AG10803 (cell line): ENCODE measurements at regions not wholly inside any gene's neighbourhood (a gene's known extent, or its start where the extent isn't known, plus 50 kb on each side); places are given as distances from the start of the nearest gene placed in this dataset.

Source experiments
- DNase-seq: peaks from one replicate; pipeline ENCODE4 v3.0.0; 2010; ENCODE audit warnings: low read depth
- H3K4me3 ChIP-seq: 2 replicates; pipeline ENCODE4 v1.5.1; 2011; ENCODE audit warnings: mild to moderate bottlenecking, low read length, control low read depth
- TF ChIP-seq, protein P1 (sequence below): conservative IDR thresholded peaks from 2 replicates; pipeline ENCODE4 v1.5.1; 2011; ENCODE audit warnings: mild to moderate bottlenecking, low read length, control low read depth, inconsistent platforms

DNA sequence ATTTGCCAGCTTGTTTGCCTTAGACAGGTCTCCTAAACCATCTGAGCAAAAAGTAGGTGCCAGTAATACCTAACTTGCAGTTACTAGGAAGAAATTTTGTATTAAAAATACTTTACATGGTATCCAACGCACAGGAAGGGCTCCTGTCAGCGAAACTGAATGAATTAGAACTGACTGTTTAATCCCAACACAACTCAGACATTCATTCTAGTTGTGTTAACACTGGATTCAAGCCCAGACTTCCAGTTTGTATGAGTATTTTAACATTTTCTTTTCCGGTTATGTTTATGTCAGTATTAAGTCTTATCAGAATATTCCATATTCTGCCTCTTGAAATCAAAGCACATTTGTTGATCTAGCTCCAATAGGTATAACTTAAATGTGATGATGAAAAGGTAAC is 82.0 kb upstream of the SOX2 start:
- no peak overlapping the region for H3K4me3 ChIP-seq
- no peak for DNase-seq
- TF ChIP-seq, protein P1, sequence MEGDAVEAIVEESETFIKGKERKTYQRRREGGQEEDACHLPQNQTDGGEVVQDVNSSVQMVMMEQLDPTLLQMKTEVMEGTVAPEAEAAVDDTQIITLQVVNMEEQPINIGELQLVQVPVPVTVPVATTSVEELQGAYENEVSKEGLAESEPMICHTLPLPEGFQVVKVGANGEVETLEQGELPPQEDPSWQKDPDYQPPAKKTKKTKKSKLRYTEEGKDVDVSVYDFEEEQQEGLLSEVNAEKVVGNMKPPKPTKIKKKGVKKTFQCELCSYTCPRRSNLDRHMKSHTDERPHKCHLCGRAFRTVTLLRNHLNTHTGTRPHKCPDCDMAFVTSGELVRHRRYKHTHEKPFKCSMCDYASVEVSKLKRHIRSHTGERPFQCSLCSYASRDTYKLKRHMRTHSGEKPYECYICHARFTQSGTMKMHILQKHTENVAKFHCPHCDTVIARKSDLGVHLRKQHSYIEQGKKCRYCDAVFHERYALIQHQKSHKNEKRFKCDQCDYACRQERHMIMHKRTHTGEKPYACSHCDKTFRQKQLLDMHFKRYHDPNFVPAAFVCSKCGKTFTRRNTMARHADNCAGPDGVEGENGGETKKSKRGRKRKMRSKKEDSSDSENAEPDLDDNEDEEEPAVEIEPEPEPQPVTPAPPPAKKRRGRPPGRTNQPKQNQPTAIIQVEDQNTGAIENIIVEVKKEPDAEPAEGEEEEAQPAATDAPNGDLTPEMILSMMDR = no peak

DNA sequence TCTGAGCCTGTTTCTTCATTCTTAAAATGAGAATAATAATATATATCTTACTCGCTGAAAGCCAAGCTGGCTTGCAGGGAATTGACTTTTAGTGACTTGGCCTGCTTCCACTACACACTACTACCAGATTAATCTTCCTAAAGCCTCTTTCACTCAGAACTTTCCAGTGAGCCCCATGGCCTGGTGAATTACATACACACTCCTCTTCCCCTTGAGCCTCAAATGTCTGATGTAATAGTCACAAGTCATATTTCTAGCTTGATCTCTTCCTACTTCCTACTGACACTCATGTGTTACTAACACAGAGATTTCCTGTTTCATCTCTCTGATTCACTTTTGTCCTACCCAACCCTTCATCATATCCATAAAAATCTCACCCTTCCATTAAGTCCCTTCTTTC is 82.7 kb upstream of the SOX2 start:
- DNase-seq = no peak
- TF ChIP-seq, protein P1 = no peak
- H3K4me3 ChIP-seq = no peak overlapping the region

- TF ChIP-seq, protein P1 = no peak
- no peak overlapping the region for H3K4me3 ChIP-seq
- DNase-seq = no peak
These were observed 83.3 kb upstream of the SOX2 start for GRCh38 chr3:181628384-181628783.

DNA sequence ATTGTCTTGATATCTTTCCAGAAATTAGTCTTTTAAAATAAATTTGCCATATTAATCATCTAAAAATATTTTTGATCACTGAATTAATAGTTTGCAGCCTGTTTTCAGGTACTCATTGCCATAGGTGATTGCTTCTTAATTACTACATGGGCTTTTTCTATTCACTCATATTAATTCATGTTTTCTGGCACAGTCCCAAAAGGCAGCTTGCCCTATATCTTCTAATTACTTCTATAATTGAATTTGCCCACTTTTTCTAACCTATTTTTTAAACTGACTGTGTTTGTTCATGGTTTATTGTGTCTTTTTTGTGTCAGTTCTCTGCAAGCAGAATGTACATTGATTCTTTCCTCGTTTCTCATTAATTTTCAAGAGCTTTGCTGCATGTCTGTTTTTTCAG is 85.7 kb upstream of the SOX2 start:
- no peak for DNase-seq
- H3K4me3 ChIP-seq = no peak overlapping the region
- TF ChIP-seq, protein P1 = no peak

DNA sequence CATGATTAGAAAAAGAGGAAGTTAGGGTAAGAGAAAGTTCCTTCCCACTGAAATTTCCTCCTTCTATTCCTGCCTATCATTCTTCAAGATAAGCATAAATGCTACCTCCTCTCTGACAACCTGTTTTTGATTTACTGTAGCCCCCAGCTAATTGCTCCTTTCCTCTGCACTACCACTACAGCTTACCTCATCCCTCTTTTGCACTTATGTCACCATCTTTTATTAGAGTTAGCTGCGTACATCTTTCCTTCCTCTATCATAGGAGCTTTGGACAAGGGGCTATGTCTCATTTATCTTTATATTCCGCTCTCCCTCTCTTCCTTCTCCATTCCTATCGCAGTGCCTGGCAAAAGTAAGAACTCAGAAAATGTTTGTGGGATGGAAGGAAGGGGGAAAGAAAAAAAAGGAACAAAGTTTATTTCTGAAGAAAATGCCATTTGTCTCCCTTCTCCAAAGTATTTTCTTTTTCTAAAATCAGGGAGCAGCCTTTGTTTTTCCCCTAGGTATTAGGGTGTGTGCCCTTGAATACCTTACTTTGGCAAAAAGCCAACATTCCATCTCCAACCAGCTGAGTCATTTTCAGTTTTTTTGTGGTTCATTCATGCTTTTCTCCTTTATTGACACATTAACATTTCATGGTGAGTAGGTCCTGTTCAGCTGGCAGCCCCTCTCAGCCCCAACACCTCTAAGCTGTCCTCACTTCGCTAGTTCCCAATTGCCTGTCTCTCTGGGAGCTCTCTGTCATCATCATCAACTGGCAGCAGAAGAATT is 87.6 kb upstream of the SOX2 start:
- TF ChIP-seq, protein P1 = no peak
- no peak overlapping the region for H3K4me3 ChIP-seq
- no peak for DNase-seq

DNA sequence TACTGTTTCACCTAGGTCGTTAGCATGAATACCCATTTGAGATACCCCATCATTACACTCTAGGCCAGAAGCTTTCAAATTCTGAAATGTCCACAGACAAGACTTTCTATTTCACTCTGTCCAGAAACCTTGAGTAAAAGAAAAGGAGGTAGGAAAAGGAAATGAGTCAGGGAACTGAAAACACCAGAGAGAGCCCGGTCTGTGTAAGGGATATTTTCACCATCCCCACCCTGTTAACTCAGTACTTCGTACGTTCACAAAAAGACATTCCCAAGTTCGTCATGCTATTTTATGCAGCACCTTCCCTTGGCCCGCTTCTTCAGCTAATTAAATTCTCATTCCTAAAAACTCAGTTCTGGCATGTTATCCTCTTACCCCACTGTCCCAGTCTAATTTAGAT is 89.4 kb upstream of the SOX2 start:
- TF ChIP-seq, protein P1 = no peak
- DNase-seq = no peak
- H3K4me3 ChIP-seq = no peak overlapping the region

- DNase-seq = no peak
- TF ChIP-seq, protein P1 = no peak
- no peak overlapping the region for H3K4me3 ChIP-seq
These were observed 91.8 kb upstream of the SOX2 start for GRCh38 chr3:181619897-181620296.
